HepG2 (cell line): ENCODE measurements at regions not wholly inside any gene's neighbourhood (a gene's known extent, or its start where the extent isn't known, plus 50 kb on each side); places are given as distances from the start of the nearest gene placed in this dataset.
"Not testable (repeated sequence)": the region's sequence is repeated elsewhere in the genome, so short reads cannot be mapped to it uniquely, and the experiment has no call there.

Source experiments
- CTCF ChIP-seq: sonication (generic); formaldehyde crosslinking; IDR thresholded peaks from 2 replicates; pipeline ENCODE4 v1.5.0; 2020; ENCODE audit warnings: mild to moderate bottlenecking, missing genetic modification reagents, moderate library complexity
- HDAC2 ChIP-seq: sonication (generic); formaldehyde crosslinking; IDR thresholded peaks from 2 replicates; pipeline ENCODE4 v1.4.0; 2020; ENCODE audit warnings: missing genetic modification reagents
- SIN3B ChIP-seq: fragments of 150-350 bp; IDR thresholded peaks from 2 replicates; pipeline ENCODE4 v1.6.1; 2014; ENCODE audit warnings: low read length
- SNRNP70 ChIP-seq: fragments of 200-400 bp; formaldehyde crosslinking; IDR thresholded peaks from 2 replicates; pipeline ENCODE4 v1.6.1; 2017; ENCODE audit warnings: mild to moderate bottlenecking, low read depth, low read length, moderate library complexity
- TBP ChIP-seq: sonication (generic); formaldehyde crosslinking; IDR thresholded peaks from 2 replicates; pipeline ENCODE4 v1.5.0; 2020; ENCODE audit warnings: missing genetic modification reagents
- YEATS4 ChIP-seq: sonication (generic); formaldehyde crosslinking; IDR thresholded peaks from 2 replicates; pipeline ENCODE4 v1.4.0; 2020; ENCODE audit warnings: missing genetic modification reagents, borderline replicate concordance
- YY1 ChIP-seq: IDR thresholded peaks from 2 replicates; pipeline ENCODE4 v1.6.1; 2011; ENCODE audit warnings: low read length, low read depth, moderate library complexity, mild to moderate bottlenecking; ENCODE audit not compliant: insufficient read depth, insufficient replicate concordance
- ZNF101 ChIP-seq: sonication (generic); formaldehyde crosslinking; IDR thresholded peaks from 2 replicates; pipeline ENCODE4 v1.4.0; 2020; ENCODE audit warnings: mild to moderate bottlenecking, low read depth, missing genetic modification reagents, borderline replicate concordance
- ZNF263 ChIP-seq: sonication (generic); formaldehyde crosslinking; IDR thresholded peaks from 2 replicates; pipeline ENCODE4 v1.4.0; 2020; ENCODE audit warnings: missing genetic modification reagents
- ZNF414 ChIP-seq: sonication (generic); formaldehyde crosslinking; IDR thresholded peaks from 2 replicates; pipeline ENCODE4 v1.5.0; 2020; ENCODE audit warnings: missing genetic modification reagents
- ZNF567 ChIP-seq: sonication (generic); formaldehyde crosslinking; IDR thresholded peaks from 2 replicates; pipeline ENCODE4 v1.8.1; 2023; ENCODE audit warnings: mild to moderate bottlenecking, missing genetic modification reagents, borderline replicate concordance
- TF ChIP-seq, protein P1 (sequence below): sonication (generic); formaldehyde crosslinking; IDR thresholded peaks from 2 replicates; pipeline ENCODE4 v1.8.0; 2022; ENCODE audit warnings: mild to moderate bottlenecking, missing genetic modification reagents, borderline replicate concordance

DNA sequence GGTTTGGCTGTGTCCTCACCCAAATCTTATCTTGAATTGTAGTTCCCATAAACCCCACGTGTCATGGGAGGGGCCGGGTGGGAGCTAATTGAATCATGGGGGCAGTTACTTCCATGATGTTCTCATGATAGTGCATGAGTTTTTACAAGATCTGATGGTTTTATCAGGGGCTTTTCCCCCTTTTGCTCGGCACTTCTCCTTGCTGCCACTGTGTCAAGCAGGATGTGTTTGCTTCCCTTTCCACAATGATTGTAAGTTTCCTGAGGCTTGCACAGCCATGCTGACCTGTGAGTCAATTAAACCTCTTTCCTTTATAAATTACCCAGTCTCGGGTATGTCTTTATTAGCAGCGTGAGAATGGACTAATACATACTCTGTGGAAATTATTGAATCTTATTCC lies 141.2 kb upstream of the MAGI2 start:
- TF ChIP-seq CTCF (CRISPR knock-in tag); TBP (CRISPR knock-in tag); HDAC2 (CRISPR knock-in tag); ZNF567 (CRISPR knock-in tag); ZNF101 (CRISPR knock-in tag); SIN3B; ZNF263 (CRISPR knock-in tag); YY1; ZNF414 (CRISPR knock-in tag); SNRNP70; YEATS4 (CRISPR knock-in tag): not testable (repeated sequence)
- TF ChIP-seq, protein P1, sequence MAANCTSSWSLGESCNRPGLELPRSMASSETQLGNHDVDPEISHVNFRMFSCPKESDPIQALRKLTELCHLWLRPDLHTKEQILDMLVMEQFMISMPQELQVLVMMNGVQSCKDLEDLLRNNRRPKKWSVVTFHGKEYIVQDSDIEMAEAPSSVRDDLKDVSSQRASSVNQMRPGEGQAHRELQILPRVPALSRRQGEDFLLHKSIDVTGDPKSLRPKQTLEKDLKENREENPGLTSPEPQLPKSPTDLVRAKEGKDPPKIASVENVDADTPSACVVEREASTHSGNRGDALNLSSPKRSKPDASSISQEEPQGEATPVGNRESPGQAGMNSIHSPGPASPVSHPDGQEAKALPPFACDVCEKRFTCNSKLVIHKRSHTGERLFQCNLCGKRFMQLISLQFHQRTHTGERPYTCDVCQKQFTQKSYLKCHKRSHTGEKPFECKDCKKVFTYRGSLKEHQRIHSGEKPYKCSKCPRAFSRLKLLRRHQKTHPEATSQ (CRISPR knock-in tag): not testable (repeated sequence)
